Trophoblast cell (in vitro differentiated cells and primary cell): ENCODE measurements at regions not wholly inside any gene's neighbourhood (a gene's known extent, or its start where the extent isn't known, plus 50 kb on each side); places are given as distances from the start of the nearest gene placed in this dataset.

Experiments
- DNase-seq, 2 donors: peaks; one replicate each; pipeline ENCODE4 v3.0.0-alpha.2; 2016
- H2AFZ ChIP-seq: 2 replicates; pipeline ENCODE4 v1.6.1; 2013; ENCODE audit warnings: low read length, moderate library complexity, mild to moderate bottlenecking; ENCODE audit not compliant: insufficient read depth, poor library complexity
- H2AK5ac ChIP-seq: 2 replicates; pipeline ENCODE4 v1.6.1; 2013; ENCODE audit warnings: mild to moderate bottlenecking, low read length
- H2BK120ac ChIP-seq: 2 replicates; pipeline ENCODE4 v1.6.1; 2013; ENCODE audit warnings: low read length, mild to moderate bottlenecking, moderate library complexity; ENCODE audit not compliant: insufficient read depth, poor library complexity
- H2BK12ac ChIP-seq: 2 replicates; pipeline ENCODE4 v1.6.1; 2013; ENCODE audit warnings: mild to moderate bottlenecking, low read length, moderate library complexity
- H2BK5ac ChIP-seq: 2 replicates; pipeline ENCODE4 v1.6.1; 2013; ENCODE audit warnings: low read length, low read depth, moderate library complexity, mild to moderate bottlenecking; ENCODE audit not compliant: poor library complexity
- H3K14ac ChIP-seq: 2 replicates; pipeline ENCODE4 v1.6.1; 2013; ENCODE audit warnings: mild to moderate bottlenecking, low read length
- H3K18ac ChIP-seq: 2 replicates; pipeline ENCODE4 v1.6.1; 2013; ENCODE audit warnings: mild to moderate bottlenecking, low read length
- H3K23ac ChIP-seq: 2 replicates; pipeline ENCODE4 v1.6.1; 2013; ENCODE audit warnings: low read length
- H3K27ac ChIP-seq: 2 replicates; pipeline ENCODE4 v1.5.1; 2013; ENCODE audit warnings: low read depth, mild to moderate bottlenecking, inconsistent platforms, low read length, moderate library complexity
- H3K27me3 ChIP-seq: 2 replicates; pipeline ENCODE4 v1.6.1; 2013; ENCODE audit warnings: inconsistent platforms, mild to moderate bottlenecking, low read length, moderate library complexity; ENCODE audit not compliant: insufficient read depth
- H3K36me3 ChIP-seq, 2 experiments: 1 replicate in 1 of 2; 2 replicates in 1 of 2; pipeline ENCODE4 v1.6.1; 2013; ENCODE audit warnings: low read length in 2 of 2, mild to moderate bottlenecking in 2 of 2, moderate library complexity in 1 of 2; ENCODE audit not compliant: insufficient read depth in 2 of 2, control insufficient read depth in 1 of 2
- H3K4ac ChIP-seq: 2 replicates; pipeline ENCODE4 v1.6.1; 2013; ENCODE audit warnings: low read depth, mild to moderate bottlenecking, low read length, moderate library complexity
- H3K4me1 ChIP-seq, 2 experiments: 1 replicate in 1 of 2; 2 replicates in 1 of 2; pipeline ENCODE4 v1.6.1; 2013; ENCODE audit warnings: low read length in 2 of 2, mild to moderate bottlenecking in 2 of 2, moderate library complexity in 1 of 2; ENCODE audit not compliant: insufficient read depth in 2 of 2, control insufficient read depth in 1 of 2
- H3K4me2 ChIP-seq: 2 replicates; pipeline ENCODE4 v1.6.1; 2013; ENCODE audit warnings: inconsistent platforms, mild to moderate bottlenecking, low read length, moderate library complexity
- H3K4me3 ChIP-seq: 2 replicates; pipeline ENCODE4 v1.5.1; 2013; ENCODE audit warnings: mild to moderate bottlenecking, low read depth, low read length, inconsistent platforms
- H3K79me1 ChIP-seq: one replicate; pipeline ENCODE4 v1.6.1; 2013; ENCODE audit warnings: low read length
- H3K79me2 ChIP-seq: 2 replicates; pipeline ENCODE4 v1.6.1; 2013; ENCODE audit warnings: low read length, mild to moderate bottlenecking; ENCODE audit not compliant: control insufficient read depth, insufficient read depth, poor library complexity
- H3K9ac ChIP-seq: 2 replicates; pipeline ENCODE4 v1.6.1; 2013; ENCODE audit warnings: mild to moderate bottlenecking, low read length
- H3K9me3 ChIP-seq: 2 replicates; pipeline ENCODE4 v1.6.1; 2013; ENCODE audit warnings: low read depth, mild to moderate bottlenecking, control low read depth, inconsistent platforms, low read length; ENCODE audit not compliant: insufficient read depth
- H4K12ac ChIP-seq: 2 replicates; pipeline ENCODE4 v1.6.1; 2013; ENCODE audit warnings: low read depth, mild to moderate bottlenecking, low read length, moderate library complexity
- H4K8ac ChIP-seq: 2 replicates; pipeline ENCODE4 v1.6.1; 2013; ENCODE audit warnings: low read depth, mild to moderate bottlenecking, low read length, moderate library complexity
- H4K91ac ChIP-seq: one replicate; pipeline ENCODE4 v1.6.1; 2013; ENCODE audit warnings: low read depth, mild to moderate bottlenecking, low read length, moderate library complexity
- WGBS: extraction: QIAGEN DNeasy Blood & Tissue Kit; methylation state at CpG from one replicate; pipeline ENCODE4 v1.1.7; 2013; ENCODE audit warnings: missing lambda C conversion rate; ENCODE audit not compliant: insufficient read length, insufficient coverage; ENCODE audit errors: extremely low coverage; 5-methylcytosine and 5-hydroxymethylcytosine counted together

DNA sequence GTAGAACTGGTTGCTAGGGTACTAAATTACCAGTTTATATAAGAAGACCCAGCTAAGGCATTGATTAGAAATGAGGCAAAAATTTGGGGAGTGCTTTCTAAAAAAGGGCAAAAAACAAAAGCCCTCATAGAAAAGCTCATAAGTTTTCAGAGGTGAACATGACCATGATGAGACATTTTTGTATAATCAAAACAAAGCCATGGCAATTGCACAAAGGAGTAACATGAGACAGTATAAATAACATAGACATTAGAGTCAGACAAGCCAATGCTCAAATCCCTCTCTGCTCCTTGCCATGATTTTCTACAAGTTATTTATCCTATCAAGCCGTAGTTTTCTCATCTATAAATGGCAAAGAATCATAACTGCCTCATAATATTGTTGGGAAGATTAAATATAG, 112.2 kb upstream of the ADTRP start:
- H2AFZ ChIP-seq: no peak overlapping the region
- DNase-seq: no peak
- no peaks in the 10 kb centered on the region for H3K9me3 ChIP-seq
- H3K36me3 ChIP-seq: no peaks in the 10 kb centered on the region
- H4K91ac ChIP-seq: no peak overlapping the region
- H4K12ac ChIP-seq: no peak overlapping the region
- no peaks in the 10 kb centered on the region for H3K79me2 ChIP-seq
- no peak overlapping the region for H3K14ac ChIP-seq
- no peaks in the 10 kb centered on the region for H3K79me1 ChIP-seq
- no peak overlapping the region for H2BK5ac ChIP-seq
- H3K4me2 ChIP-seq: no peak overlapping the region
- no peaks in the 10 kb centered on the region for H3K27me3 ChIP-seq
- H2BK12ac ChIP-seq: no peak overlapping the region
- WGBS: no CpG with 5 or more reads among the region's 1 CpG
- H3K9ac ChIP-seq: no peak overlapping the region
- H2AK5ac ChIP-seq: no peak overlapping the region
- H3K27ac ChIP-seq: no peak overlapping the region
- H3K4me3 ChIP-seq: no peak overlapping the region
- no peaks in the 10 kb centered on the region for H3K4me1 ChIP-seq
- H3K18ac ChIP-seq: no peak overlapping the region
- H3K23ac ChIP-seq: no peak overlapping the region
- no peak overlapping the region for H2BK120ac ChIP-seq
- no peak overlapping the region for H3K4ac ChIP-seq
- H4K8ac ChIP-seq: no peak overlapping the region

DNA sequence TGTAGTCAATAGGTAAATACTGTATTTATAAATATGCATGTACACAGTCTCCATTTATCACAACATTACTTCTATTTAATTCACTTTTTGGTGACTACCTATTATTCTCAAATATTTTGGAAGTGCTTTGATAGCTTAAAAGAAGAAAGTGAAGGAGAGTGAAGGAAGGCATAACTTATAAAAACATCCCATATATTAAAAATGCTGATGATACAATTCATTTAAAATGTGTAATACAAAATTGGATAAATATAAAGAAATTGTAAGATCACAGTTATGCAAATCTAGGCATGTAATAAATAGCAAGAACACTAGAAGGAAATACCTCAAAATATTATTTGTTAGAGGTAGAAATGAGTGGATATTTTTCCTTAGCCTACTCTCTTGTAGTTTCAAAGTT, 111.6 kb upstream of the ADTRP start:
- Histone ChIP-seq H3K79me1 (no peaks in the 10 kb centered on the region), H4K12ac (no peak overlapping the region), H2AK5ac (no peak overlapping the region), H3K4ac (no peak overlapping the region), H3K36me3 (no peaks in the 10 kb centered on the region), H2BK12ac (no peak overlapping the region), H3K14ac (no peak overlapping the region), H3K4me3 (no peak overlapping the region), H4K8ac (no peak overlapping the region), H3K79me2 (no peaks in the 10 kb centered on the region), H3K27ac (no peak overlapping the region), H2BK5ac (no peak overlapping the region), H3K9me3 (no peaks in the 10 kb centered on the region), H3K9ac (no peak overlapping the region), H3K27me3 (no peaks in the 10 kb centered on the region), H4K91ac (no peak overlapping the region), H2AFZ (no peak overlapping the region), H3K23ac (no peak overlapping the region), H3K4me2 (no peak overlapping the region), H2BK120ac (no peak overlapping the region), H3K18ac (no peak overlapping the region), H3K4me1 (no peaks in the 10 kb centered on the region)
- no peak for DNase-seq

DNA sequence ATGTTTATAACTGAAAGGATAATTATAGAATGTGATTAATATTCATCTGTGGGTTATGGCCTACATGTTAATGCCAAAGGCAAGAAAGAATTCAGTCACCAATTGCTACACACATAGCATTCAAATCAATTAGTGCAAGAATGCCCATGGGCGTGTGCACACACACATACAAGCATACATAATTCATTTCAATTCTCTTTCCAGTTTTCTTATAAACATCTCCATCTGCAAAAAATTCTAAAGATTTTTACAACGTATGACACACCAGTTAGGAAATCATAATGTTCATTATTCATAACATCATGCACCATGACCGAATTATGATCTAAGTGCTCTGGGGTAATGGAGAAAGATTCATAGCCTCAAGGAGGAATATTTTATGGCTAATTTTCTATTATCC, 111.0 kb upstream of the ADTRP start:
- Histone ChIP-seq H3K27ac (no peak overlapping the region), H3K79me1 (no peaks in the 10 kb centered on the region), H3K4me1 (no peaks in the 10 kb centered on the region), H3K18ac (no peak overlapping the region), H3K79me2 (no peaks in the 10 kb centered on the region), H4K8ac (no peak overlapping the region), H3K23ac (no peak overlapping the region), H2BK5ac (no peak overlapping the region), H3K27me3 (no peaks in the 10 kb centered on the region), H3K14ac (no peak overlapping the region), H4K91ac (no peak overlapping the region), H3K4ac (no peak overlapping the region), H3K4me3 (no peak overlapping the region), H3K4me2 (no peak overlapping the region), H4K12ac (no peak overlapping the region), H3K36me3 (no peaks in the 10 kb centered on the region), H3K9ac (no peak overlapping the region), H2BK120ac (no peak overlapping the region), H3K9me3 (no peaks in the 10 kb centered on the region), H2AFZ (no peak overlapping the region), H2AK5ac (no peak overlapping the region), H2BK12ac (no peak overlapping the region)
- DNase-seq: peak in 1 of 2 donors; percentile 80
- WGBS: no CpG with 5 or more reads among the region's 3 CpGs

DNA sequence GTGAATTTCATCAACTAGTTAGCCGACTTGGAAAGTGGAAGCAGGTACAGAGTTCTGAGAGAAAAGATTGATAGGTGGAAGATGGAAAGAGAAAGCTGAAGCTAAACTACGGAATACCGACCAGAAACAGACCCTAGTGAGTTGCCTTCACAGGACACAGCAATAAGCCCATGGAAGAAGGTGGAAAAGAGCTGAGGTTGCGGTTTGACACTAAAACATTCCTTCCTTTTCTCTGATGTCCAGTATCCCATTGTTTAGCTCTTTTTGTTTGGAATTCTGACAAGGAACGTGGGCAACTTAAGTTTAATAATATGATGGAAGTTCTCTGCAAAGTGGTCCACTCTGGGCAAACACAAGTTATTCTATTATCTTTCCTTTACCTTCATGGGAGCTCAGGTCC, 110.1 kb upstream of the ADTRP start:
- no peaks in the 10 kb centered on the region for H3K27me3 ChIP-seq
- no peak overlapping the region for H3K27ac ChIP-seq
- no peak overlapping the region for H3K18ac ChIP-seq
- H4K12ac ChIP-seq: no peak overlapping the region
- H3K9ac ChIP-seq: no peak overlapping the region
- no CpG with 5 or more reads among the region's 5 CpGs for WGBS
- H2BK120ac ChIP-seq: no peak overlapping the region
- H3K9me3 ChIP-seq: no peaks in the 10 kb centered on the region
- H2AFZ ChIP-seq: no peak overlapping the region
- no peaks in the 10 kb centered on the region for H3K4me1 ChIP-seq
- no peak overlapping the region for H2AK5ac ChIP-seq
- H3K36me3 ChIP-seq: no peaks in the 10 kb centered on the region
- H3K79me1 ChIP-seq: no peaks in the 10 kb centered on the region
- H3K23ac ChIP-seq: no peak overlapping the region
- no peak overlapping the region for H3K14ac ChIP-seq
- H2BK12ac ChIP-seq: no peak overlapping the region
- no peak overlapping the region for H3K4ac ChIP-seq
- no peak overlapping the region for H4K8ac ChIP-seq
- no peak for DNase-seq
- H3K79me2 ChIP-seq: no peaks in the 10 kb centered on the region
- no peak overlapping the region for H4K91ac ChIP-seq
- no peak overlapping the region for H3K4me3 ChIP-seq
- no peak overlapping the region for H2BK5ac ChIP-seq
- H3K4me2 ChIP-seq: no peak overlapping the region

DNA sequence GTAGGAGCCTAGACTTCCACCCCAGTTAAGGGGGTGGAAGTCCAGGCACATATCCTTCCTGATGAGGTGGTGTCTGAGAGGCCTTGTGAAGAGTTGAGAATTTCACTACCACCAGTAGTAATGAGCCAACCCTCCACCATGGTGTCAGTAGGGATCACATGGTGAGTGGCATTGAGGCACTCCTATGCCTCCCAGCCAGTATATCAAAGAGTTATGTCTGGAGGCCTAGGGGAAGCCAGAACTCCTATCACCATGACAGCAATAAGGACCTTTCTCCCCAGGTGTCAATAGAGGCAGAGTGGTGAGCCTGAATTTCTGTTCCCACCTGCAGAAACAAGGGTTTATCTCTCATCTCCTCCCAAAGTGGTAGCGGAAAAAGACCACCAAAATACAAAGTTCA, 106.6 kb upstream of the ADTRP start:
- Histone ChIP-seq H3K36me3 (no peaks in the 10 kb centered on the region), H3K4me1 (no peaks in the 10 kb centered on the region), H2BK12ac (no peak overlapping the region), H3K79me1 (no peaks in the 10 kb centered on the region), H3K14ac (no peak overlapping the region), H3K27me3 (no peaks in the 10 kb centered on the region), H3K27ac (no peak overlapping the region), H3K79me2 (no peaks in the 10 kb centered on the region), H3K9me3 (peaks cover 1% of the 10 kb centered on the region), H4K12ac (no peak overlapping the region), H2AFZ (no peak overlapping the region), H4K91ac (no peak overlapping the region), H3K23ac (no peak overlapping the region), H2BK5ac (no peak overlapping the region), H3K4ac (no peak overlapping the region), H2AK5ac (no peak overlapping the region), H3K9ac (no peak overlapping the region), H3K18ac (no peak overlapping the region), H3K4me2 (no peak overlapping the region), H4K8ac (no peak overlapping the region), H3K4me3 (no peak overlapping the region), H2BK120ac (no peak overlapping the region)
- no CpG with 5 or more reads among the region's 1 CpG for WGBS
- no peak for DNase-seq
